OCI-M2 (cell line): ENCODE measurements at regions not wholly inside any gene's neighbourhood (a gene's known extent, or its start where the extent isn't known, plus 50 kb on each side); places are given as distances from the start of the nearest gene placed in this dataset.
"Not testable (repeated sequence)": the region's sequence is repeated elsewhere in the genome, so short reads cannot be mapped to it uniquely, and the experiment has no call there.

Source experiments
- DNase-seq: peaks from one replicate; lab custom pipeline; 2025; ENCODE audit not compliant: unreplicated experiment; lab: John Stamatoyannopoulos, UW

DNA sequence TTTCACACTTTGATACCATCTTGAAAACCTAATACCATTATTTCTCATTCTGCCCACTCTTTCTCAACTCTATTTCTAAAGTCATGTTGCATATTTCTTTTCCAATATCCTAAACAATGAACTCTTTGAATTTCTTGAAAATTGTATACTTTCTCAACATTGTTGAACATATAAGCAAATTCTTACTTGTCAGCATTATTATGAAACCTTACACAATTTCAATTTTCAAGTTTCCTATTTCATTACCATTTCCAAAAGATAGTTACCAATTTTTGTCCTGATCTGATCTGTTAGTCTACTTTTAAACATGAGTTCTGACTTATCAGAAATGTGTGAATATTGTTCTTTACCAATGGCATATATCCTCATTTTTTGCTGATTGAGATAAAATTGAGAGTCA, 806.3 kb upstream of the IGFBP7 start:
- DNase-seq = no peak

DNA sequence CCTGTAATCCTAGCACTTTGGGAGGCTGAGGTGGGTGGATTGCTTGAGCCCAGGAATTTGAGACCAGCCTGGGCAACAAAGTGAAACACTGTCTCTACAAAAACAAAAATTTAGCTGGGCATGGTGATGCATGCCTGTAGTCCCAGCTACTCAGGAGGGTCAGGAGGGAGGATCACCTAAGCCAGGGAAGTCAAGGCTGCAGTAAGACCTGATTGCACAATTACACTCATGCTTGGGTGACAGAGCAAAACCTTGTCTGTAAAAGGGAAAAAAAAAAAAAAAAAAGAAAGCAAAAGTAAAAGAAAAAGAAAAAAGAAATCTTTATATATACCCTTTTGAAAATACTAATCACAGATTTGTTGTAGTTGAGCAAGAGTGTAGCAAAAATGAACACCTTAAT, 801.0 kb upstream of the IGFBP7 start:
- no peak for DNase-seq

DNA sequence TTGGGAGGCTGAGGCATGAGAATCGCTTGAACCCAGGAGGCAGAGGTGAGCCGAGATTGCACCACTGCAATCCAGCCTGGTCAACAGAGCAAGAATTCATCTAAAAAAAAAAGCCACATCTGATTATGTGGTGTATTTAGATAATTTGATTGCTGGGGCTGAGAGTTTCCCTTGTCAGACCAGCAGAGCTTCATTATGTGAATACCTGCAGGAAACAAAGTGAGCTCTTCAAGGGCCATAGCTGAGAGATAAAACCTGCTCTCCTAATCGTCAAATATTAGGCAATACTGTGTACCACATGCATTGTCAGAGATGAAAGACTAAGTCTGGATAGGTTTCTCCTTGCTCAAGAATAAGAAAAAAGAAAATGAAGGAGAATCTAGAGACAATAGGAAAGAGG, 800.0 kb upstream of the IGFBP7 start:
- DNase-seq = no peak

DNA sequence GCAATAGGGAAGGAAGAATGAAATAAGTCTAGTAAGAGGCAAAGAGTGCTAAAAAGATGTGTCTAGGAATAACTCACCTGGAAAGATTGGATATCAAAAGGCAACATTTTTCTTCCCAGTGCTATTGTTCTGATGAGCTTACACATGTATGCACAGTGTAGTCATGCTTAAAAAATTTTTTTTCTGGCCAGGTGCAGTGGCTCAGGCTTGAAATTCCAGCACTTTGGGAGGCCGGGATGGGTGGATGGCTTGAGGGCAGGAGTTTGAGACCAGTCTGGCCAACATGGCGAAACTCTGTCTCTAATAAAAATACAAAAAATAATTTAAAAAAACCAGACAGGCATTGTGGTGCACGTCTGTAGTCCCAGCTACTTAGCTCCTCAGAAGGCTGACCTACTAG, 795.8 kb upstream of the IGFBP7 start:
- no peak for DNase-seq

DNA sequence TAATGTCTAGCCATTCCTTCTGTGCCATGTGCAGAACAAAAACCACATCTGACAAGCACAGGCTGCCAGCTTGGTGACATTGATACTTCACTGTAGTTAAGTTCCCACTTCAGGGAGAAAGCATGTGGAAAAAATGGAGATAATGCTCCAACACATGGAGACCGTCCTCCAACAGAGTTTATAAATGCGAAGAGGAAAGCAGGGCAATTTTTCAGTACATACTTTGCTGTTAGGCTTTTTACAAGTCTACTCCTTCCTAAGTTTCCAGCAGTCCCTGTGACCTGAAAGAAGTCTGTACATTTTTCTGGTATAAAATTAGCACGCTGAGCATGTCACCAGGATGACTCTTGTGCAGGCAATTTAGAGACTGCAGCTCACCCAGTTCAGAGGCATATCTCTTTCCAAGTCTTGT, 766.9 kb upstream of the IGFBP7 start:
- no peak for DNase-seq

DNA sequence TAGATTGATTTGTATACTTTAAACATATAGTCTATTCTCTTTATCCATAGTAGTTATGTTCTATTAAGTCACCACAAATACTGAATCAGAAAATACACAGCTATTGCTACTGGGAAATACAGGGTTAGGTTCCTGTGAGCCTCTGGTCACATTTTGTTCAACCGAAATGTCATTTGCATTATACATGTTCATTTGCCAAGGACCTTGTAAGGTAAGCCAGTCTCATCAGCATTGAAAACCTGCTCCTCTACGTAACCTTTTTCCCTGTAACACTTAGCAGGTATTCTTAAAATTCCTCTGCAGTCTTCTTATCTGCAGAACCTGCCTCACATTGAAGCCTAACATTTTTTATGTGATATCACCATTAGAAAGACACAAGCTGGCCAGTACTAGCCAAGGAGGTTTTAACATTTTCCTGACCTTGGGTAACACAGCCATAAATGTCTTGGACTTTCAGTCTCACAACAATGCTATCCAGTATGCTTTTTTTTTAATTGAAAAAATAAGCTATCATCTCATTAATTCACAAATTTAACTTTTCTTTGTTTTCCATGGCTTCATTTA, 765.7 kb upstream of the IGFBP7 start:
- DNase-seq = no peak

DNA sequence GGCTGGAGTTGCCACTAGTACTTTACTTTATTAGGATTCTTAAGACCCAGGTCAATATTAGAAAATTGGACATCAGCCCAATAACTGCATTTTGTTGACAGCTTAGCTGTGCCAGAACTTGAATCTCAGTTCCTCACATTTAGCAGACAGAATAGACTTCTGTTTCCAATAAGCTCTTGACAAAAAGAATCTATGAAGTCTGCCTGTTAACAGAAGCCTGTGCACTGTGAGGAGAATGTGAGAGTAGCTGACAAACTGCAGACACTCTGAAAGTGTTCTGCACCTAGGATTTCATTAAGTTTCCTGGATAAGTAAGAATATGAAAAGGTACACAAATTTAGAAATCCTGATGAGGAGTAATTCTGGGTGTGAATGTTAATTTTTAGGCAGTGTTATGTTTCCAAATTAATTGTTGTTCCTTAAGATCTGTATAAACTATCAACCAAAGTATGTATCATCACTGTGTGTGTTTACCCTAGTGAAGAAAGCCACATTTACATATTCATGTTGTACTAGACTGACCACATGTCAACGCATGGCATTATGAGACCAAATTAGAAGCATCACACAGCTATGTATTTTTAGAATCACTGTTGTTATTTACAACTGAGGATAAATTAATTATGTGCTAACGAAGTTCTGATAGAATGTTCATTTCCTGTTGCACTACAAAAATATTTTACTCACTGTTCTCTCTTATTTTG, 756.4 kb upstream of the IGFBP7 start:
- no peak for DNase-seq

DNA sequence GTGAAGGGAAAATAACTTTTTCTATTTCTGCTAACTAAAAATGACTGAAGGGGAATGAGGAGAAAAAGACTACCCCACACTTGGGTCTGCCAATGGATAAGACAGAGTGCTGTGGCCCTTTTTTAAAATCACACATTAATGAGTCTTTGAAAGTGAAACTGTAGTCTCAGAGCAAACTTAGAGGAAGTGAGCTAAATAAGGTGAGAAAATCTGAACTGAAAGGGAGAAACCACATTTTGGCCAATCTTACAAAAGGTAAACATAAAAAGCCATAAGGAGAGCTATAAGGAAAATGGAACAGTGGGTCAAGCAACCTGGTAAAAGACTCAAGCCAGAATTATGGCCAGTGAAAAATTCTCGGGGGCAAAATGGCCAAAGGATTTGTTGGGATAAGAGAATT, 755.1 kb upstream of the IGFBP7 start:
- no peak for DNase-seq

DNA sequence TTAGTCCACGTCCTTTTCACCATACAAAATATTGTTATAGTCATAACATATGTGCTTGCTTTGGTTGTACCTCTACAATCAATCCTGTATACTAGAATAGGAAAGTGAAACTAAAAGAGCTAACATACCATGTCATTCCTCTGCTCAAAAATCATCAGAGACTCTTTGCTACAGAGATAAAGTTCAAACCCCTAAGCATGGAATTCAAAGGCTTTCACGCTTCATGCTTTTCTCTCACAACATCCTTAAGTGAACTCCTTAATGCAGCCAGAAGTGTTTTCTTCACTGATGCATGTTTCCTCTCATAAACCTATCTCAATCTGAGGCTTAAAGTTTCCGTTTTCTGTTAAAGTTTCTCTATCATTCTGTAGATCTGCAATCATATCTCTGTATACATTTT, 744.6 kb upstream of the IGFBP7 start:
- DNase-seq = no peak

DNA sequence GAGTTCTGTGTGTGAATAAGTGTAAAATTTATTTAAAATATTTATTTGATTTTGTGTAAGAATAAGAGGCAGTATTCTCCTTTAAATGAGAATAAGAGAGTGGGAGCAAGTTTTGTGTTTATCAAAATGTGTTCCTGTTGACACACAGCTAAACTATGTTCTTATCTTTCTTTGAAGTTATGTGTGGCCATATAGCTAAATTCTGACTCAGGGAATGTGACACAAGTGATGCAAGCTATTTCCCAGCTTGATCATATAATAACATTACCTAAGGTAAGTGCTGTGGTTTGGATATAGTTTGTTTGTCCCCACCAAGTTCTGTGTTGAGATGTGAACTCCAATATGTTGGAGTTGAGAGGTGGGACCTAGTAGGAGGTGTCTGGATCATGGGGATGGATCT, 740.0 kb upstream of the IGFBP7 start:
- DNase-seq = no peak

DNA sequence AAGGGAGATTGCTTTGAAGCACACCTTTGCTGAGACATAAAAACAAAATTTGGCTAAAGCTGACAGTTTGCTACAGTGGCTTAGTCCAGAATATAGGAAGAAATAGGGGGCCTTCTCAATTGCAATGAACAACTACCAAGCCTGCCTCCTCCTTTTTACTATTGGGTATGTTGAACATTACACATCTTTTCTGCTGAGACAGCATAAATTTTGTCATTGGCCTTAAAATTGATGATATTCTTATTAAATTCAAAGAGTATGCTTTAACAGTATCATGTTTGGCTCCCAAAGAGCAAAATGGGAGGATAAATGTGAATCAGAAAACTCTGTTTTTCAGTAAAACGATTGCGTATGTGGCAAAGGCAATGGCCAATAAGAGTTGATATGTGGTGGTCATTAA, 721.9 kb upstream of the IGFBP7 start:
- no peak for DNase-seq

DNA sequence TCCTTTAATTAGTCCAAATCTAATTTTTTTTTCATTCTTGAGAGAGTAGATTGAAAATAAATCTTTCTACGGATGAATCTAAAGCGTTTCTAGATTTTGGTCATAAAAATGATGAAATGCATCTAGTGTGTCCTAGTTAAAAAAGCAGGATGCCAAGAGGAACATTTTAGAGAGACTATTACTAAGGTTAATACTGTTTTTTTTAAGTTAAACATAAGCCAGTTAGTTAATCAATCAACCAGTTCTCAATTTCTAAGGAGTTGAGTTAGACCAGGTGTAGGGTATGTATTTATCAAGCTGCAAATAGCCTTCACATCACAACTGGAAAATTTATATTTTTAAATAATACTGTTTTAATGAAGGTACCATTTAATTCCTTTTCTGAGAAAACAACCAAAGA, 679.5 kb upstream of the IGFBP7 start:
- no peak for DNase-seq

DNA sequence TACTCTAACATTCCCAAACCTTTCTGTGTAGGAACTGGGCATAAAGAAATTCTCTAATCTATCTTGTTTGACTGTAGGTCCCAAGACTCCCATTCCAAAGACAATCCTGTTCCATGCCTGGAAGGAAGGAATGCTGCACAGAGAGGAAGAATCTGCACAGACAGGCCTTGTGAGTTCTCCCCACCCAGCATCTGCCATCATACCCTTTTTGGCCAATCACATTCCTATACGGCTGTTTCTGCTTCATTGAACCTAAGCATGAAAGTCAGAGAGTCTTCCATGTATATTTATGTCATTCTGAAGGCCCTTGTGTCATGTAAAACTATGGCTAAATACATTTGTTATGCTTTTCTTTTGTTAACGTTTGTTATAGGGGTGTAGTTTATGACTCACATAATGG, 667.7 kb upstream of the IGFBP7 start:
- no peak for DNase-seq

DNA sequence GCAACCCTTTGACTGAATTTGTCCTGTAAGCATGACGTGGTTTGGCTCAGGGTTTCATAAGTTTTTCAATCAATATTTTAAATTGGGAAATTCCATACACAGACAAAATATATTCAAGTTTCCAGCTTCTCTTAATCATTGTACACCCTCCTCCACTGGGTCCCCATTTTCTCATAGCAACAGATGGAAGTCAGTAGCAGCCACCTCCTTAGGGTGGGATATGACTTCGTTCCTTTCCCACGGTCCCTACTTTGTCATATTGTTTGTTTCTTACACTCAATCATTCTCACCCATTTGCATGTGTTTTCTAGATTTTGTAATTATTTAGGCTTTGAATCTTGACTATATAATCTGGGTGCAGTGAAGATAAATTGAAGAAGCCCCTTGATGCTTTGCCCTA, 664.5 kb upstream of the IGFBP7 start:
- no peak for DNase-seq

DNA sequence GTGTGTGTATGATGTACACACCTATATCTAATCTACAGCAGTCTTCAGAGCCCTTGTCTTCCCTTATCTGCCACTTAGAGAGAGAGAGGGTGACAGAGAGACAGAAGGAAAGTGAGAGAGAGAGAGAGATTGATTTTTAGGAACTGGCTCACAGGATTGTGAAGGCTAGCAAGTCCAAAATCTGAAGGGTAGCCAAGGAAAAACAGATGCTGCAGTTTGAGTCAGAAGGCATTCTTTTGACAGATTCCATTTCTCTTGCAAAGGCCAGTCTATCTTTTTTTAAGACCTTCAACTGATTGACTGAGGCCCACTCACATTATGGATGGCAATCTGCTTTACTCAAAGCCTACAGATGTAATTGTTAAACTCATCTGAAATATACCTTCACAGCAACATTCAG, 664.0 kb upstream of the IGFBP7 start:
- DNase-seq = no peak

DNA sequence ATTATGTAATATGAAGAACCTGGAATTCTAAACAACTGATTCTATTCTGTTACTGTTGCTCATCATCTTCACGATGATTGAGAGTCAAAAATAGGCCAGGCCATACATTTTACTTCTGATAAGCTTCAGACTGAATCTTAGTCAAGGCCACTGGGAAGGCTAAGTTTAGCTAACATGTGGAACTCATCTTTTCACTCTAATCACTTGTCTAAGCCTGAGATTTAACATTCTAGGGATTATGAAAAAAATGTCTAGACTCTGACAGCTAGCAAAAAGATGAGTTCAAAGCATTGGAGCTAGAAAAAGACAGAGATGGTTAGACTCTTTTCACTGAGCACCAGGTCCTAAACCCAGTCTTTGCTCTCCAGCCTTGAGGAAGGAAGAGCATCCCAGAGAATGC, 656.2 kb upstream of the IGFBP7 start:
- no peak for DNase-seq

DNA sequence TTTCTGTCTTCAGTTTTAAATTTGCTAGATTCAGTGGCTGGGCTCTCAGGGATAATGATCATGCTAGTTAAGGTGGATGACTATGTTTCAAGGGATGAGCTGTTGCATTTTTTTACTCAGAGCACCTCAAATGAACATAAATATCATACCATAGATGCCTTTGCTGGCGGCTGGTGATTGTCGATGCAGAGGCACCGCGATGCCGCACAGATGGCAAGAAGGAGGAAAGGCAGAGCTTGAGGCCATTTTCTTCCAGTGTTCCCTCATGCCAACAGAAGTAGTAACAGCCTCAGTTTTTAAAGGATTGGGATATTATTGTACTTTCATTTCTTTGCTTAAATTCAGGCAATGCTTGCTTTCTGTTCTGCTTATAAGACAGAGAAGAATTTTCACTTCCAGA, 654.7 kb upstream of the IGFBP7 start:
- no peak for DNase-seq

DNA sequence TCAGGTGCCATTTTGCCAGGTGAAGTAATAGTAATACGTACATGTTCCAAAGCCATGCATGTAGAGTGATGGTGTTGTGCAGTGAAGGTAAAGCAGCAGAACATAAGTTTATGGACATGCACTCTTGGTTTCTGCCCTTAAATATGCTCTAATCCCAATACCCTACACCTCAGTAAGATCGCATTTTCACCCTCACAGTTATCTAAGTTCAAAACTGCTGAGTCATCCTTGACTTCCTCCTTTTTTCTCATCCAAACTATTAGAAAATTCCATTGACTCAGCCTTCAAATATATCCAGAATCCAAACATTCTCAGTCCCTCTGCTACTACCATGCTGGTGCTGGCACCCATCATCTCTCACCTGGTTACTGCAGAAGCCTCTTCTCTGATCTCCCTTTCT, 652.9 kb upstream of the IGFBP7 start:
- no peak for DNase-seq

DNA sequence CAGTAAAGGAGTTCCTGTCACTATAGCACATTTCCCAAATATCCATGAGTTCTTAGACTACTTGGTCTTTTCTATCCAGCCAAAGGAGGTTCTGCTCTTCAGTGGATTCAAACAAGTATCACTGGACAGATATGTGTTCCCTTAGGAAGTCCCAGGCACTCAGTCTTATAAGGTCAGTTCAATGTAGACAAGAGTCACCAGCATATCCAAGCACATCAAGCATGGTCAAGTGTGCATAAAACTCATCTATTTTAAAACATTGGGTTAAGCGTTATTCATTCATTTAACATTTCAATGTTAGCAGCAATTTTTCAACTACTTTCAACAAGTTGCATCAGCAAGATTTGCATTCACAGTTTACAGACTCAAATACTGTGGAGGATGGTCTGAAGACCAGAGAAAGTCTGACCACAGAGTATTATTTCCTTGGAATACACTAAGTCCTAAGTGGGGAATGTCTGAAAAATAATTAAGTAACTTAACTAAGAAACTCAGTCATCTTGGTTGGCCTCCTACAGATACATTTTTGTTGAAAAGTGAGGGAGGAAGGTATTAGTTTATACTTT, 630.5 kb upstream of the IGFBP7 start:
- no peak for DNase-seq

DNA sequence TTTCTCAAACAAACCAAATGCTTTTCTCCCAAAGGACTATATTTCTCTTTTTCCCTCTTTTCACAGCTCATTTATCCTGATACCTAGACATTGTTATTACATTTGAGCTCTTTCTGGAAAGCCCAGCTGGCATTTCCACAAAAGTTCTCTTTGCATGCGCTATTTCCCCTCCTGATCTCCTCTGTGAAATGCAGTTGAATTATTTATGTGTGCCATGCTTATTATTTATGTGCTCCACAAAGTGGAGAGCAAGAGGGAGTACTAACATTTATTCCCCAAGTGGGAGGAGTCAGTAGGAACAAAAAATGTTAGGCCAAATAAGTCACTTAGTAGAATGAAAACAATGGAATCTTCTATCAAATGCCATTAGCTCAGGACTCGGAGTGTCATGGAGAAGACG, 626.6 kb upstream of the IGFBP7 start:
- no peak for DNase-seq

DNA sequence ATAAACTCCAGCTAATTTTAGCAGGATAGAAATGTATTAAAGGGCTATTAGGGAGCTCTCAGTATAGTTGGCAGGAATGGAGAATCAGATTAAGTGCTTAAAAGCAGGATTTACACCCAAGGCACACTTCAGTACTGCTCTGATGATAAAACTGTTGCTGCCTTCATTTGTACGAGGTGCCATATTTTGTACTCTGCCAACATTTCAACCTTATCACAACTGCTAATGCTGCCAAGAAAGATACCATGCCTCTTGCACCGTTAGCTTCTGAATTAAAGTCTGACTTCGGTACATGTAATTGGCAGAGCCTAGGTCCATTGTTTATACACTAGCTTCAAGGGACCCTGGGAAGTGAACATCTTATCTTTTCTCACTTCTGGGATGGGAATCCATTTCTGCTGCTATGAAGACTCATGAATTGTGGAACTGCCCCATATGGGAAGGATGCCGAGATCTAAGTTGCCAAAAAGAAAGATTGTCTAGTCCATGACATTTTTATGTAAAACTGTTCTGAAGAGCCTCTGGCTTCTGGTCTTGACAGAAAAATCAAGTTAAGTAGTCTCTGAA, 624.0 kb upstream of the IGFBP7 start:
- DNase-seq = no peak

DNA sequence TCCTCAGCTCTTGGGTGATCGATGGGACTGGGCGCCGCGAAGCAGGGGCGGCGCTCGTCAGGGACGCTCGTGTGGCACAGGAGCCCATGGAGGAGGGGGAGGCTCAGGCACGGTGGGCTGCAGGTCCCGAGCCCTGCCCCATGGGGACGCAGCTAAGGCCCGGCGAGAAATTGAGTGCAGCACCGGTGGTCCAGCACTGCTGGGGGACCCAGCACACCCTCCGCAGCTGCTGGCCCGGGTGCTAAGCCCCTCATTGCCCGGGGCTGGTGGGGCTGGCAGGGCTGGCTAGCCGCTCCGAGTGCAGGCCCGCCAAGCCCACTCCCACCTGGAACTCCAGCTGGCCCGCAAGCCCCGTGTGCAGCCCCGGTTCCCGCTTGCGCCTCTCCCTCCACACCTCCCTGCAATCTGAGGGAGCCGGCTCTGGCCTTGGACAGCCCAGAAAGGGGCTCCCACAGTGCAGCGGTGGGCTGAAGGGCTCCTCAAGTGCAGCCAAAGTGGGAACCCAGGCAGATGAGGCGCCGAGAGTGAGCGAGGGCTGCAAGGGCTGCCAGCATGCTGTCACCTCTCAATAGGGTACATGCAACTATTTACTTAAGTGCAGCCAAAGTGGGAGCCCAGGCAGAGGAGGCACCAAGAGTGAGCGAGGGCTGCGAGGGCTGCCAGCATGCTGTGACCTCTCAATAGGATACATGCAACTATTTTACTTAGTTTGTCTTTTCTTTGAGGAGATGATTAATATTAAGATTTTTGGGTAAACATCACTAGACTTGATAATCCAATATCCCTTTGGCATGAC, 619.8 kb upstream of the IGFBP7 start:
- DNase-seq = not testable (repeated sequence)
